MM.1S (cell line): ENCODE measurements at regions not wholly inside any gene's neighbourhood (a gene's known extent, or its start where the extent isn't known, plus 50 kb on each side); places are given as distances from the start of the nearest gene placed in this dataset.
A peak's percentile ranks its signal among the peaks of the same experiment; 100 is the strongest.

Source experiments
- EZH2phosphoT487 ChIP-seq: fragments of 300-600 bp; sonication (generic); IDR thresholded peaks from 2 replicates; pipeline ENCODE4 v1.6.1; 2018; ENCODE audit warnings: antibody characterized with exemption, low read length
- TF ChIP-seq, protein P1 (sequence below): fragments of 300-600 bp; sonication (generic); IDR thresholded peaks from 2 replicates; pipeline ENCODE4 v1.5.1; 2016; ENCODE audit warnings: antibody characterized with exemption, low read length, mixed read lengths

DNA sequence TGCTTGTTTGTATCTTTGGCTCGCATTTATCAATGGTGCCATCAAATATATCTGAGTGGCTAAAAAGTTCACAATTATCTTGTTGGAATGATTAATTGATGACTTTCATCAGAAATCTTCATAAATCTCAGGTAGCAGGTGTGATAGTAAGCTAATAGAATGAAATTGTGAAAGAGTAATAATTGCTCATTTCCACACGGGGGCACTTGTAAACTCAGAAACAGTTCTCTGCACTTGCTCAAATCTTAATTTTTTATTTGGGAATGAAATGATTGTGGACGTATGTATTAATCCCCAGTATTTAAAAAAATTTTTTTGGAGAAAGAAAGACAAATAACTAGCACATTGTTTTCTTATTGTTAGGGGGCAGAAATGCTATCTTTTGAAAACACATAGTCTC, 132.8 kb downstream of the DTHD1 start:
- TF ChIP-seq, protein P1, sequence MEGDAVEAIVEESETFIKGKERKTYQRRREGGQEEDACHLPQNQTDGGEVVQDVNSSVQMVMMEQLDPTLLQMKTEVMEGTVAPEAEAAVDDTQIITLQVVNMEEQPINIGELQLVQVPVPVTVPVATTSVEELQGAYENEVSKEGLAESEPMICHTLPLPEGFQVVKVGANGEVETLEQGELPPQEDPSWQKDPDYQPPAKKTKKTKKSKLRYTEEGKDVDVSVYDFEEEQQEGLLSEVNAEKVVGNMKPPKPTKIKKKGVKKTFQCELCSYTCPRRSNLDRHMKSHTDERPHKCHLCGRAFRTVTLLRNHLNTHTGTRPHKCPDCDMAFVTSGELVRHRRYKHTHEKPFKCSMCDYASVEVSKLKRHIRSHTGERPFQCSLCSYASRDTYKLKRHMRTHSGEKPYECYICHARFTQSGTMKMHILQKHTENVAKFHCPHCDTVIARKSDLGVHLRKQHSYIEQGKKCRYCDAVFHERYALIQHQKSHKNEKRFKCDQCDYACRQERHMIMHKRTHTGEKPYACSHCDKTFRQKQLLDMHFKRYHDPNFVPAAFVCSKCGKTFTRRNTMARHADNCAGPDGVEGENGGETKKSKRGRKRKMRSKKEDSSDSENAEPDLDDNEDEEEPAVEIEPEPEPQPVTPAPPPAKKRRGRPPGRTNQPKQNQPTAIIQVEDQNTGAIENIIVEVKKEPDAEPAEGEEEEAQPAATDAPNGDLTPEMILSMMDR = peak; percentile 52
- TF ChIP-seq EZH2phosphoT487 = no peak
